ENCODE measurements at regions not wholly inside any gene's neighbourhood (a gene's known extent, or its start where the extent isn't known, plus 50 kb on each side); places are given as distances from the start of the nearest gene placed in this dataset.
A peak's percentile ranks its signal among the peaks of the same experiment; 100 is the strongest.

- no peak overlapping the region for H3K9ac ChIP-seq (ENCODE audit: low read length)
- H3K36me3 ChIP-seq (ENCODE audit: insufficient read depth, low read length) = no peaks in the 10 kb centered on the region
- H3F3A ChIP-seq (ENCODE audit: insufficient read depth, low read length) = no peaks in the 10 kb centered on the region
- no peaks in the 10 kb centered on the region for H3K79me2 ChIP-seq (ENCODE audit: insufficient read depth, low read length)
- H3K9me3 ChIP-seq (ENCODE audit: low read length) = no peaks in the 10 kb centered on the region
- no peak overlapping the region for H3K4me2 ChIP-seq (ENCODE audit: low read length)
- H3K4me3 ChIP-seq (ENCODE audit: low read depth, low read length, poor library complexity, severe bottlenecking) = no peak overlapping the region
- peak; percentile 35; the same call in 1 of the 2 replicates for TF ChIP-seq CTCF (IDR thresholded peaks at IDR 0.05; ENCODE audit: low read length)
- TF ChIP-seq EZH2 (IDR thresholded peaks at IDR 0.05; ENCODE audit: borderline replicate concordance, low read length) = no peak
- H3K4me1 ChIP-seq (ENCODE audit: insufficient read depth, low read length, severe bottlenecking) = no peaks in the 10 kb centered on the region
- no peaks in the 10 kb centered on the region for H3K27me3 ChIP-seq (ENCODE audit: insufficient read depth, low read length)
- no peaks in the 10 kb centered on the region for H3K9me2 ChIP-seq (ENCODE audit: low read depth, low read length)
- no peak overlapping the region for H3K27ac ChIP-seq (ENCODE audit: low read depth, low read length, poor library complexity, severe bottlenecking)
- H4K20me1 ChIP-seq (ENCODE audit: insufficient read depth, low read length) = no peaks in the 10 kb centered on the region
- H2AFZ ChIP-seq (ENCODE audit: low read length) = no peak overlapping the region
Measured at GRCh38 chrX:142804085-142804484, 221.6 kb upstream of the SPANXN4 start.

GRCh38 chrX:142819461-142819860 lies 206.3 kb upstream of the SPANXN4 start:
- H3K4me2 ChIP-seq (ENCODE audit: low read length) = no peak overlapping the region
- H3K36me3 ChIP-seq (ENCODE audit: insufficient read depth, low read length) = no peaks in the 10 kb centered on the region
- no peaks in the 10 kb centered on the region for H3K27me3 ChIP-seq (ENCODE audit: insufficient read depth, low read length)
- no peak overlapping the region for H2AFZ ChIP-seq (ENCODE audit: low read length)
- H3K4me1 ChIP-seq (ENCODE audit: insufficient read depth, low read length, severe bottlenecking) = no peaks in the 10 kb centered on the region
- TF ChIP-seq EZH2 (IDR thresholded peaks at IDR 0.05; ENCODE audit: borderline replicate concordance, low read length) = no peak
- TF ChIP-seq CTCF (IDR thresholded peaks at IDR 0.05; ENCODE audit: low read length) = no peak
- no peaks in the 10 kb centered on the region for H3K9me2 ChIP-seq (ENCODE audit: low read depth, low read length)
- H3K4me3 ChIP-seq (ENCODE audit: low read depth, low read length, poor library complexity, severe bottlenecking) = no peak overlapping the region
- H3K27ac ChIP-seq (ENCODE audit: low read depth, low read length, poor library complexity, severe bottlenecking) = no peak overlapping the region
- no peaks in the 10 kb centered on the region for H3F3A ChIP-seq (ENCODE audit: insufficient read depth, low read length)
- H3K9me3 ChIP-seq (ENCODE audit: low read length) = no peaks in the 10 kb centered on the region
- no peaks in the 10 kb centered on the region for H3K79me2 ChIP-seq (ENCODE audit: insufficient read depth, low read length)
- H3K9ac ChIP-seq (ENCODE audit: low read length) = no peak overlapping the region
- no peaks in the 10 kb centered on the region for H4K20me1 ChIP-seq (ENCODE audit: insufficient read depth, low read length)

- no peak overlapping the region for H2AFZ ChIP-seq (ENCODE audit: low read length)
Measured at GRCh38 chrX:142828129-142828528, 197.6 kb upstream of the SPANXN4 start.

More at GRCh38 chrX:142828129-142828528, 197.6 kb upstream of the SPANXN4 start:
- TF ChIP-seq EZH2 (IDR thresholded peaks at IDR 0.05; ENCODE audit: borderline replicate concordance, low read length) = no peak
- no peak for TF ChIP-seq CTCF (IDR thresholded peaks at IDR 0.05; ENCODE audit: low read length)
- H3K36me3 ChIP-seq (ENCODE audit: insufficient read depth, low read length) = no peaks in the 10 kb centered on the region
- no peaks in the 10 kb centered on the region for H4K20me1 ChIP-seq (ENCODE audit: insufficient read depth, low read length)
- H3K9ac ChIP-seq (ENCODE audit: low read length) = no peak overlapping the region
- no peaks in the 10 kb centered on the region for H3K9me3 ChIP-seq (ENCODE audit: low read length)
- no peaks in the 10 kb centered on the region for H3F3A ChIP-seq (ENCODE audit: insufficient read depth, low read length)
- no peaks in the 10 kb centered on the region for H3K9me2 ChIP-seq (ENCODE audit: low read depth, low read length)
- H3K4me3 ChIP-seq (ENCODE audit: low read depth, low read length, poor library complexity, severe bottlenecking) = no peak overlapping the region
- H3K27me3 ChIP-seq (ENCODE audit: insufficient read depth, low read length) = no peaks in the 10 kb centered on the region
- H3K4me2 ChIP-seq (ENCODE audit: low read length) = no peak overlapping the region
- no peak overlapping the region for H3K27ac ChIP-seq (ENCODE audit: low read depth, low read length, poor library complexity, severe bottlenecking)
- no peaks in the 10 kb centered on the region for H3K79me2 ChIP-seq (ENCODE audit: insufficient read depth, low read length)
- no peaks in the 10 kb centered on the region for H3K4me1 ChIP-seq (ENCODE audit: insufficient read depth, low read length, severe bottlenecking)

Measured in OCI-LY1 (cell line).